Activated B cell treated with CpG ODN at 0.5 μM for 24 hours (primary cell): ENCODE measurements at regions not wholly inside any gene's neighbourhood (a gene's known extent, or its start where the extent isn't known, plus 50 kb on each side); places are given as distances from the start of the nearest gene placed in this dataset.

Source experiments
- ATAC-seq: fragments of 200-7000 bp; cut with Tn5 transposase; one replicate; pipeline ENCODE4 v1.10.0; 2021; ENCODE audit warnings: low read depth, mild to moderate bottlenecking, moderate library complexity
- CTCF ChIA-PET: fragments of 350-600 bp; sonication (Branson Sonifier 250); formaldehyde crosslinking; loops from one replicate; lab custom pipeline; 2021; ENCODE audit warnings: antibody characterized with exemption; lab: Charles Lee
- POLR2A ChIA-PET: fragments of 350-600 bp; sonication (Branson Sonifier 250); formaldehyde crosslinking; loops from one replicate; lab custom pipeline; 2021; ENCODE audit warnings: antibody characterized with exemption; lab: Charles Lee
- DNase-seq: peaks from one replicate; pipeline ENCODE4 v3.0.0; 2022
- H3K27ac Mint-ChIP-seq: one replicate; pipeline ENCODE4 v1.8.0; 2020; ENCODE audit warnings: mixed read lengths
- H3K27me3 Mint-ChIP-seq: one replicate; pipeline ENCODE4 v1.8.0; 2021; ENCODE audit warnings: mixed read lengths
- H3K36me3 Mint-ChIP-seq: one replicate; pipeline ENCODE4 v1.8.0; 2021; ENCODE audit warnings: low read depth, mixed read lengths
- H3K4me1 Mint-ChIP-seq: one replicate; pipeline ENCODE4 v1.8.0; 2021; ENCODE audit warnings: mixed read lengths
- H3K4me3 Mint-ChIP-seq: one replicate; pipeline ENCODE4 v1.8.0; 2020; ENCODE audit warnings: mild to moderate bottlenecking, mixed read lengths
- H3K9me3 Mint-ChIP-seq: one replicate; pipeline ENCODE4 v1.8.0; 2020; ENCODE audit warnings: mixed read lengths
- intact Hi-C: fragments of 100-400 bp; cut with micrococcal nuclease; formaldehyde crosslinking; loops from one replicate; pipeline ENCODE4 v1.15.1; 2024
- TF ChIP-seq, protein P1 (sequence below): fragments of 200-600 bp; IDR thresholded peaks from one replicate; pipeline ENCODE4 v1.8.0; 2022; ENCODE audit warnings: antibody characterized with exemption, mild to moderate bottlenecking

DNA sequence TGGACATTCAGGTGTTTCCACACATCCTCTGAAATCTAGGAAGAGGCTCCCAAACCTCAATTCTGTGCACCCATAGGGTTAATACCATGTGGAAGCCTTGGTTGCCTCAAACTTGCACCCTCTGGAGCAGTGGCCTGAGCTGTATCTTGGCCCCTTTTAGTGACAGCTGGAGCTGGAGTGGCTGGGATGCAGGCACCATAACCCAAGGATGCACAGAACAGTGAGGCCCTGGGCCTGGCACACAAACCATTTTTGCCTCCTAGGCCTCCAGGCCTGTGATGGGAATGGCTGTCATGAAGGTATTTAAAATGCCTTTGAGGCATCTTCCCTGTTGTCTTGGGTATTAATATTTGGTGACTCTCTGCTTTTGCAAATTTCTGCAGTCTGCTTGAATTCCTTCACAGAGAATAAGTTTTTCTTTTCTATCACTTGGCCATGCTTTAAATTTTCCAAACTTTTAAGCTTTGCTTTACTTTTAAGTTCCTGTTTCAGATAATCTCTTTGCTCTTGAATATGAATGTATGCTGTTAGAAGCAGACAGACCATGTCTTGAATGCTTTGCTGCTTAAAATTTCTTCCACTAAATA, 1594.5 kb upstream of the PCDH20 start:
- H3K27ac Mint-ChIP-seq, result no peak overlapping the region

DNA sequence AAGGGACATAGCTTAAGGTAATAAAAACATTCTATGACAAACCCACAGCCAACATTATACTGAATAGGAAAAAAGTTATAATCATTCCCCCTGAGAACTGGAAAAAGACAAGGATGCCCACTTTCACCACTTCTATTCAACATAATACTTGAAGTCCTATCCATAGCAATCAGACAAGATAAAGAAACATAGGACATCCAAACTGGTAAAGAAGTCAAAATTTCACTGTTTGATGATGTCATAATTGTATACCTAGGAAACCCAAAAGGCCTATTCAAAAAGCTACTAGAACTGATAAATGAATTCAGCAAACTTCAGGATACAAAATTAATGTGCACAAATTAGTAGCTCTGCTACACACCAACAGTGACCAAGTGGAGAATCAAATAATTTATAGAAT, 1590.0 kb upstream of the PCDH20 start:
- H3K36me3 Mint-ChIP-seq, result no peaks in the 10 kb centered on the region
- no peak overlapping the region for H3K27ac Mint-ChIP-seq
- CTCF ChIA-PET, result no interaction called here
- DNase-seq (no peak), ATAC-seq (no peak)
- H3K9me3 Mint-ChIP-seq, result peaks cover 37% of the 10 kb centered on the region
- no peaks in the 10 kb centered on the region for H3K4me1 Mint-ChIP-seq
- TF ChIP-seq, protein P1, sequence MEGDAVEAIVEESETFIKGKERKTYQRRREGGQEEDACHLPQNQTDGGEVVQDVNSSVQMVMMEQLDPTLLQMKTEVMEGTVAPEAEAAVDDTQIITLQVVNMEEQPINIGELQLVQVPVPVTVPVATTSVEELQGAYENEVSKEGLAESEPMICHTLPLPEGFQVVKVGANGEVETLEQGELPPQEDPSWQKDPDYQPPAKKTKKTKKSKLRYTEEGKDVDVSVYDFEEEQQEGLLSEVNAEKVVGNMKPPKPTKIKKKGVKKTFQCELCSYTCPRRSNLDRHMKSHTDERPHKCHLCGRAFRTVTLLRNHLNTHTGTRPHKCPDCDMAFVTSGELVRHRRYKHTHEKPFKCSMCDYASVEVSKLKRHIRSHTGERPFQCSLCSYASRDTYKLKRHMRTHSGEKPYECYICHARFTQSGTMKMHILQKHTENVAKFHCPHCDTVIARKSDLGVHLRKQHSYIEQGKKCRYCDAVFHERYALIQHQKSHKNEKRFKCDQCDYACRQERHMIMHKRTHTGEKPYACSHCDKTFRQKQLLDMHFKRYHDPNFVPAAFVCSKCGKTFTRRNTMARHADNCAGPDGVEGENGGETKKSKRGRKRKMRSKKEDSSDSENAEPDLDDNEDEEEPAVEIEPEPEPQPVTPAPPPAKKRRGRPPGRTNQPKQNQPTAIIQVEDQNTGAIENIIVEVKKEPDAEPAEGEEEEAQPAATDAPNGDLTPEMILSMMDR, result no peak
- intact Hi-C loops, result no loop called here
- POLR2A ChIA-PET, result no interaction called here
- H3K27me3 Mint-ChIP-seq, result no peaks in the 10 kb centered on the region
- H3K4me3 Mint-ChIP-seq, result no peak overlapping the region

More for the DNA sequence above, 1594.5 kb upstream of the PCDH20 start:
- no peaks in the 10 kb centered on the region for H3K36me3 Mint-ChIP-seq
- H3K4me3 Mint-ChIP-seq, result no peak overlapping the region
- no peaks in the 10 kb centered on the region for H3K4me1 Mint-ChIP-seq
- CTCF ChIA-PET, result no interaction called here
- no peak for ATAC-seq
- TF ChIP-seq, protein P1, result no peak
- no peaks in the 10 kb centered on the region for H3K27me3 Mint-ChIP-seq
- no peak for DNase-seq
- POLR2A ChIA-PET, result no interaction called here
- H3K9me3 Mint-ChIP-seq, result peaks cover 33% of the 10 kb centered on the region
- intact Hi-C loops, result no loop called here

DNA sequence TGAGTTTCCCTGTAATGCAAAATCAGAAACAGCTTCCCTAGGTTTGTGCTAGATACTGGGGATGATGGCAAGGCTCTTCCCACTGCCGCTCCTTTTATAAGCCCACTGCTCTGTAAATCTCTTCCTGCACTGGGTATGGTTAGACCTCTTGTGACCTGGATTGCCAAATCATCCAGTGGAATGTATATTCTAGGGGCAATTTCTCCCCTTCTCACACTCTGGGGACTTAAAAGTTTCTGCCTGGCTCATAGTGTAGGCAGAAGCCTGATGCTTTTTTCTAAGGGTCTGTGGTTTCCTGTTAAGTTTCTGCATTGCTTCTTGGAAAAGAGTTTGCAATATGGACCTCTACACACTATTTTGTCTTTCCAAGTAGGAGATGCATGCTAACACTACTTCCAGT, 1582.0 kb upstream of the PCDH20 start:
- TF ChIP-seq, protein P1, result no peak
- ChIA-PET CTCF (no interaction called here), POLR2A (no interaction called here)
- no peaks in the 10 kb centered on the region for H3K36me3 Mint-ChIP-seq
- no peaks in the 10 kb centered on the region for H3K4me1 Mint-ChIP-seq
- no peak overlapping the region for H3K27ac Mint-ChIP-seq
- DNase-seq, result no peak
- H3K27me3 Mint-ChIP-seq, result no peaks in the 10 kb centered on the region
- peaks cover 9% of the 10 kb centered on the region for H3K9me3 Mint-ChIP-seq
- intact Hi-C loops, result no loop called here
- no peak for ATAC-seq
- no peak overlapping the region for H3K4me3 Mint-ChIP-seq

DNA sequence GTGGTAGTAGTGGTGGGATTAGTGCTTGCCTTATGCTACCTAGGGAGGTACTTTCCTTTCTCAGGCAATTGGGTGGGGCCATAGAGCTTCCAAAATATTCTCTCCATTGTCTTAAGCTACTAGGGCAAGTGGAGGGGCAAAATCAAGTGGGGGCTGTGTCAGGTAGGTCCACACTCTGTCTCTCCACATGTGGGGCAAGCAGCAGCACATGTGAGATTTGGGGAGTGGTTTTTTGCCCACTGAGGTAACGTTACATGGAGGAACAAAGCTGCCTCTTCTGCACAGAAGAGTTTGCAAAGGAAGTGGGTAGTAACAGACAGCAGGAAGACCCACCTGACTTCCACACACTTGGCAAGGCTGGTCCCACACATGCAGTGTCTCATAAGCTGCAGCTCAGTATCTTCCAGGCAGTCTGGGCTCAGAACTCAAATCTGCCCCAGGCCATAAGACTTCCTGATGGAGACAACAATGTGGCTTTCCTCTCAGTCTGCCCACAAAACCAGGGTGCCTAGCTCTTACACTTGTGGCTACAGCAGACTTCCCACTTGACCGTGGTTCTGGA, 1581.5 kb upstream of the PCDH20 start:
- H3K4me1 Mint-ChIP-seq, result no peaks in the 10 kb centered on the region
- CTCF ChIA-PET, result no interaction called here
- ATAC-seq (no peak), DNase-seq (no peak)
- H3K27ac Mint-ChIP-seq, result no peak overlapping the region
- POLR2A ChIA-PET, result no interaction called here
- TF ChIP-seq, protein P1, result no peak
- no peaks in the 10 kb centered on the region for H3K27me3 Mint-ChIP-seq
- no peaks in the 10 kb centered on the region for H3K36me3 Mint-ChIP-seq
- no peak overlapping the region for H3K4me3 Mint-ChIP-seq
- peaks cover 9% of the 10 kb centered on the region for H3K9me3 Mint-ChIP-seq
- intact Hi-C loops, result no loop called here

DNA sequence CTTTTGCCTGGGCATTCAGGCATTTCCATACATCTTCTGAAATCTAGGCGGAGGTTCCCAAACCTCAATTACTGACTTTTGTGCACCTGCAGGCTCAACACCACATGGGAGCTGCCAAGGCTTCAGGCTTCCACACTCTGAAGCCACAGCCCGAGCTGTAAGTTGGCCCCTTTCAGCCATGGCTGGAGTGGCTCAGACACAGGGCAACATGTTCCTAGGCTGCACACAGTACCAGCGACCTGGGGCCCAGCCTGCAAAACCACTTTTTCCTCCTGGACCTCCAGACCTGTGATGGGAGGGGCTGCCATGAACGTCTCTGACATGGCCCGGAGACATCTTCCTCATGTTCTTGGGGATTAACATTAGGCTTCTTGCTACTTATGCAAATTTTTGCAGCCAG, 1558.2 kb upstream of the PCDH20 start:
- Mint-ChIP-seq H3K27ac (no peak overlapping the region), H3K4me3 (no peak overlapping the region), H3K36me3 (no peaks in the 10 kb centered on the region), H3K27me3 (no peaks in the 10 kb centered on the region), H3K9me3 (peaks cover 7% of the 10 kb centered on the region), H3K4me1 (no peaks in the 10 kb centered on the region)
- POLR2A ChIA-PET, result no interaction called here
- CTCF ChIA-PET, result no interaction called here
- no peak for DNase-seq
- ATAC-seq, result no peak
- intact Hi-C loops, result no loop called here
- TF ChIP-seq, protein P1, result no peak
